Sigmoid colon (tissue), 6 donors: ENCODE measurements at regions not wholly inside any gene's neighbourhood (a gene's known extent, or its start where the extent isn't known, plus 50 kb on each side); places are given as distances from the start of the nearest gene placed in this dataset.

Experiments
- DNase-seq: peaks from one replicate; pipeline ENCODE4 v3.0.0-alpha.2; 2019
- H3K27ac ChIP-seq, 4 donors: fragments of 200-600 bp; sonication (generic); one replicate each; pipeline ENCODE4 v1.5.1; 2016 to 2019; ENCODE audit warnings: mild to moderate bottlenecking in 1 of 4
- H3K27me3 ChIP-seq, 3 donors: fragments of 200-600 bp; sonication (generic); one replicate each; pipeline ENCODE4 v1.5.1; 2019; ENCODE audit warnings: mild to moderate bottlenecking in 1 of 3
- H3K36me3 ChIP-seq, 4 donors: fragments of 200-600 bp; sonication (generic); one replicate each; pipeline ENCODE4 v1.5.1; 2016 to 2019
- H3K4me1 ChIP-seq, 4 donors: fragments of 200-600 bp; sonication (generic); one replicate each; pipeline ENCODE4 v1.5.1; 2017 to 2019
- H3K4me3 ChIP-seq, 4 donors: fragments of 200-600 bp; sonication (generic); one replicate each; pipeline ENCODE4 v1.5.1; 2017 to 2019; ENCODE audit warnings: mild to moderate bottlenecking in 2 of 4, moderate library complexity in 1 of 4
- H3K9me3 ChIP-seq, 4 donors: fragments of 200-600 bp in 3 of 4; sonication (generic) in 3 of 4; one replicate each; pipeline versions ENCODE4 v1.5.1 to v1.6.1; 2013 to 2019
- CTCF ChIP-seq, 4 experiments: fragments of 450-650 bp in 3 of 4; fragments of 200-600 bp in 1 of 4; IDR thresholded peaks; one replicate each; pipeline ENCODE4 v1.5.1; 2016 to 2019; ENCODE audit warnings: antibody characterized with exemption in 4 of 4, mild to moderate bottlenecking in 3 of 4, moderate library complexity in 2 of 4
- EP300 ChIP-seq, 4 donors: sonication (generic); formaldehyde crosslinking; IDR thresholded peaks; one replicate each; pipeline ENCODE4 v1.6.1; 2017; ENCODE audit warnings: antibody characterized with exemption in 4 of 4
- POLR2A ChIP-seq, 2 donors: fragments of 450-650 bp; IDR thresholded peaks; one replicate each; pipeline ENCODE4 v1.6.1; 2016; ENCODE audit warnings: antibody characterized with exemption in 2 of 2, mild to moderate bottlenecking in 2 of 2, moderate library complexity in 2 of 2
- POLR2AphosphoS5 ChIP-seq, 4 donors: sonication (generic); formaldehyde crosslinking; IDR thresholded peaks; one replicate each; pipeline ENCODE4 v1.6.1; 2017; ENCODE audit warnings: antibody characterized with exemption in 4 of 4
- WGBS, 2 donors: extraction: QIAGEN DNeasy Blood & Tissue Kit; methylation state at CpG; one replicate each; pipeline ENCODE4 v1.1.7; 2013; 5-methylcytosine and 5-hydroxymethylcytosine counted together
- intact Hi-C: fragments of 100-400 bp; cut with DNase I; formaldehyde crosslinking; loops from one replicate; pipeline ENCODE4 v1.15.1; 2023
- donor health status: healthy with polysubstance abuse.
- donor health status: healthy.

- Histone ChIP-seq H3K4me1 (no peaks in the 10 kb centered on the region), H3K27ac (no peak overlapping the region), H3K27me3 (no peaks in the 10 kb centered on the region), H3K36me3 (no peaks in the 10 kb centered on the region), H3K4me3 (no peak overlapping the region), H3K9me3 (no peaks in the 10 kb centered on the region)
- TF ChIP-seq EP300 (IDR thresholded peaks at IDR 0.05) (no peak), POLR2AphosphoS5 (IDR thresholded peaks at IDR 0.05) (no peak), CTCF (IDR thresholded peaks at IDR 0.05) (no peak)
- WGBS, 2 donors: 65 to 77% methylated on average over 3 of the region's 3 CpGs
- intact Hi-C loops: no loop called here
- DNase-seq: no peak
Observed at GRCh38 chr6:164554226-164554625, 755.2 kb downstream of the C6orf118 start.

- Histone ChIP-seq H3K4me3 (no peak overlapping the region), H3K36me3 (no peaks in the 10 kb centered on the region), H3K27me3 (no peaks in the 10 kb centered on the region), H3K4me1 (no peaks in the 10 kb centered on the region), H3K9me3 (no peaks in the 10 kb centered on the region), H3K27ac (no peak overlapping the region)
- intact Hi-C loops: no loop called here
- no peak for DNase-seq
- no peak for TF ChIP-seq EP300 (IDR thresholded peaks at IDR 0.05)
- TF ChIP-seq POLR2AphosphoS5 (IDR thresholded peaks at IDR 0.05): no peak
- no peak for TF ChIP-seq CTCF (IDR thresholded peaks at IDR 0.05)
- TF ChIP-seq POLR2A (IDR thresholded peaks at IDR 0.05): no peak
- WGBS, 2 donors: 75 to 78% methylated on average over 4 of the region's 4 CpGs
Observed at GRCh38 chr6:164551706-164552105, 757.7 kb downstream of the C6orf118 start.

GRCh38 chr6:164547076-164547475, 762.3 kb downstream of the C6orf118 start:
- intact Hi-C loops: no loop called here
- no peaks in the 10 kb centered on the region for H3K4me1 ChIP-seq
- TF ChIP-seq POLR2AphosphoS5 (IDR thresholded peaks at IDR 0.05) (no peak), CTCF (IDR thresholded peaks at IDR 0.05) (no peak), EP300 (IDR thresholded peaks at IDR 0.05) (no peak), POLR2A (IDR thresholded peaks at IDR 0.05) (no peak)
- WGBS, 2 donors: 65 to 80% methylated on average over 3 of the region's 3 CpGs
- H3K36me3 ChIP-seq: no peaks in the 10 kb centered on the region
- H3K4me3 ChIP-seq: no peak overlapping the region
- no peak for DNase-seq
- no peaks in the 10 kb centered on the region for H3K27me3 ChIP-seq
- H3K9me3 ChIP-seq: peaks cover 0 to 3% (median 0%) of the 10 kb centered on the region in 4 donors
- H3K27ac ChIP-seq: no peak overlapping the region

- WGBS, 2 donors: 93 to 96% methylated on average over 2 of the region's 2 CpGs
- no peaks in the 10 kb centered on the region for H3K36me3 ChIP-seq
- no peak overlapping the region for H3K27ac ChIP-seq
- no peak overlapping the region for H3K4me3 ChIP-seq
- H3K9me3 ChIP-seq: peaks cover 0 to 3% (median 0%) of the 10 kb centered on the region in 4 donors
- intact Hi-C loops: no loop called here
- DNase-seq: no peak
- TF ChIP-seq EP300 (IDR thresholded peaks at IDR 0.05) (no peak), CTCF (IDR thresholded peaks at IDR 0.05) (no peak), POLR2A (IDR thresholded peaks at IDR 0.05) (no peak), POLR2AphosphoS5 (IDR thresholded peaks at IDR 0.05) (no peak)
- H3K27me3 ChIP-seq: no peaks in the 10 kb centered on the region
- H3K4me1 ChIP-seq: no peaks in the 10 kb centered on the region
Observed at GRCh38 chr6:164546263-164546662, 763.1 kb downstream of the C6orf118 start.

- Histone ChIP-seq H3K27ac (no peak overlapping the region), H3K4me3 (no peak overlapping the region), H3K9me3 (no peaks in the 10 kb centered on the region), H3K27me3 (no peaks in the 10 kb centered on the region), H3K4me1 (peaks cover 0 to 21% (median 10%) of the 10 kb centered on the region in 4 donors), H3K36me3 (no peaks in the 10 kb centered on the region)
- intact Hi-C loops: no loop called here
- TF ChIP-seq POLR2AphosphoS5 (IDR thresholded peaks at IDR 0.05): no peak
- no peak for TF ChIP-seq EP300 (IDR thresholded peaks at IDR 0.05)
- no peak for TF ChIP-seq CTCF (IDR thresholded peaks at IDR 0.05)
- TF ChIP-seq POLR2A (IDR thresholded peaks at IDR 0.05): no peak
- no peak for DNase-seq
- WGBS, 2 donors: 76 to 86% methylated on average over 10 of the region's 10 CpGs
Observed at GRCh38 chr6:164534070-164534766, 775.2 kb downstream of the C6orf118 start.
